DND-41 (cell line): ENCODE measurements at regions not wholly inside any gene's neighbourhood (a gene's known extent, or its start where the extent isn't known, plus 50 kb on each side); places are given as distances from the start of the nearest gene placed in this dataset.
A peak's percentile ranks its signal among the peaks of the same experiment; 100 is the strongest.

Experiments used
- ATAC-seq: fragments of 200-7000 bp; cut with Tn5 transposase; 3 replicates; pipeline ENCODE4 v1.9.1; 2021; ENCODE audit warnings: low read depth; ENCODE audit not compliant: insufficient read depth
- DNase-seq: peaks from one replicate; pipeline ENCODE4 v3.0.0-alpha.2; 2020
- H2AFZ ChIP-seq: 2 replicates; pipeline ENCODE4 v1.6.0; 2012; ENCODE audit warnings: low read depth, low read length
- H3K27ac ChIP-seq: 2 replicates; pipeline ENCODE4 v1.5.1; 2012; ENCODE audit warnings: low read length, inconsistent platforms
- H3K27me3 ChIP-seq: fragments of 200-600 bp; sonication (generic); 2 replicates; pipeline ENCODE4 v1.6.0; 2012; ENCODE audit warnings: low read length, mild to moderate bottlenecking, inconsistent platforms; ENCODE audit not compliant: insufficient read depth, poor library complexity
- H3K36me3 ChIP-seq: 2 replicates; pipeline ENCODE4 v1.5.1; 2012; ENCODE audit warnings: low read length, inconsistent platforms; ENCODE audit not compliant: insufficient read depth
- H3K4me1 ChIP-seq: 2 replicates; pipeline ENCODE4 v1.5.1; 2012; ENCODE audit warnings: mild to moderate bottlenecking, low read length; ENCODE audit not compliant: insufficient read depth
- H3K4me2 ChIP-seq: 2 replicates; pipeline ENCODE4 v1.6.0; 2012; ENCODE audit warnings: mild to moderate bottlenecking, moderate library complexity, low read length, inconsistent platforms; ENCODE audit not compliant: insufficient read depth
- H3K4me3 ChIP-seq, 2 experiments: fragments of 200-600 bp in 1 of 2; shearing (Covaris generic) in 1 of 2; 2 replicates each; pipeline ENCODE4 v1.5.1; 2012 to 2016; ENCODE audit warnings: inconsistent platforms in 2 of 2, low read length in 2 of 2, mild to moderate bottlenecking in 2 of 2, low read depth in 1 of 2, moderate library complexity in 1 of 2
- H3K79me2 ChIP-seq: 2 replicates; pipeline ENCODE4 v1.6.0; 2012; ENCODE audit warnings: low read length, inconsistent platforms; ENCODE audit not compliant: insufficient read depth
- H3K9ac ChIP-seq: 2 replicates; pipeline ENCODE4 v1.6.0; 2012; ENCODE audit warnings: low read depth, mild to moderate bottlenecking, inconsistent platforms, low read length, moderate library complexity
- H3K9me3 ChIP-seq: 2 replicates; pipeline ENCODE4 v1.5.1; 2012; ENCODE audit warnings: low read length, moderate library complexity, mild to moderate bottlenecking, inconsistent platforms; ENCODE audit not compliant: insufficient read depth, severe bottlenecking
- H4K20me1 ChIP-seq: 2 replicates; pipeline ENCODE4 v1.6.0; 2012; ENCODE audit warnings: low read length; ENCODE audit not compliant: insufficient read depth
- EZH2 ChIP-seq: IDR thresholded peaks from 3 replicates; pipeline ENCODE4 v1.6.1; 2012; ENCODE audit warnings: borderline replicate concordance, low read depth, mild to moderate bottlenecking, moderate library complexity, low read length, inconsistent platforms; ENCODE audit not compliant: severe bottlenecking
- TF ChIP-seq, protein P1 (sequence below): IDR thresholded peaks from 2 replicates; pipeline ENCODE4 v1.5.1; 2012; ENCODE audit warnings: borderline replicate concordance, low read length, moderate library complexity, mild to moderate bottlenecking; ENCODE audit not compliant: poor library complexity, severe bottlenecking; ENCODE audit errors: extremely low read depth

DNA sequence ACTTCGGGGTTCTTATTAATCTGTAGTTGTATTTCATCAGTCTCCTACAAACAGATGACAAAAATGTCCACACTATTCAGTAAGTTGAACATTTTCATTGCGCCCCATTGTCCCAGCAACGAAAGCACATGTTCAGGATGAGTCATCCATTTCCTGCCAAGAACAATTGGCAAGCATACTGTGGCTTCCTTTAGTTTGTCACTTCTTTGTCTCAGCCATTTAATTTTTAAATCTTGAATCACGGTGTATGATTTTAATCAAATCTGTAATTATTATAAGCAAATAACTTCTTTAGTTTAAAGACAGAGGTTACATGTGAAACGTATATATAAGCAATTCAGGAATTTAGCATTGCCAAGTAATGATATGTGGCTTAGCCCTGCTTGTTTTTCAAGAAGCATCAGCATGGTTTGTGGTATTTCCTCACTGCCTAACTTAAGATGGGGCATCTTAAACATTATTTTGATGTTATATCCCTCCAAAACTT, 211.3 kb upstream of the KRR1 start:
- no peak overlapping the region for H3K4me3 ChIP-seq
- no peaks in the 10 kb centered on the region for H3K9me3 ChIP-seq
- H3K27me3 ChIP-seq: no peaks in the 10 kb centered on the region
- H3K4me1 ChIP-seq: peaks cover 34% of the 10 kb centered on the region
- DNase-seq (peak; percentile 67), ATAC-seq (peak; percentile 91)
- peak overlapping the region; percentile 12; the same call in 1 of the 2 replicates for H3K4me2 ChIP-seq
- TF ChIP-seq EZH2: no peak
- TF ChIP-seq, protein P1, sequence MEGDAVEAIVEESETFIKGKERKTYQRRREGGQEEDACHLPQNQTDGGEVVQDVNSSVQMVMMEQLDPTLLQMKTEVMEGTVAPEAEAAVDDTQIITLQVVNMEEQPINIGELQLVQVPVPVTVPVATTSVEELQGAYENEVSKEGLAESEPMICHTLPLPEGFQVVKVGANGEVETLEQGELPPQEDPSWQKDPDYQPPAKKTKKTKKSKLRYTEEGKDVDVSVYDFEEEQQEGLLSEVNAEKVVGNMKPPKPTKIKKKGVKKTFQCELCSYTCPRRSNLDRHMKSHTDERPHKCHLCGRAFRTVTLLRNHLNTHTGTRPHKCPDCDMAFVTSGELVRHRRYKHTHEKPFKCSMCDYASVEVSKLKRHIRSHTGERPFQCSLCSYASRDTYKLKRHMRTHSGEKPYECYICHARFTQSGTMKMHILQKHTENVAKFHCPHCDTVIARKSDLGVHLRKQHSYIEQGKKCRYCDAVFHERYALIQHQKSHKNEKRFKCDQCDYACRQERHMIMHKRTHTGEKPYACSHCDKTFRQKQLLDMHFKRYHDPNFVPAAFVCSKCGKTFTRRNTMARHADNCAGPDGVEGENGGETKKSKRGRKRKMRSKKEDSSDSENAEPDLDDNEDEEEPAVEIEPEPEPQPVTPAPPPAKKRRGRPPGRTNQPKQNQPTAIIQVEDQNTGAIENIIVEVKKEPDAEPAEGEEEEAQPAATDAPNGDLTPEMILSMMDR: no peak
- H3K79me2 ChIP-seq: no peaks in the 10 kb centered on the region
- H3K36me3 ChIP-seq: no peaks in the 10 kb centered on the region
- no peak overlapping the region for H3K9ac ChIP-seq
- peak overlapping the region; percentile 81 for H3K27ac ChIP-seq
- peak overlapping the region; percentile 73 for H2AFZ ChIP-seq
- H4K20me1 ChIP-seq: no peaks in the 10 kb centered on the region

DNA sequence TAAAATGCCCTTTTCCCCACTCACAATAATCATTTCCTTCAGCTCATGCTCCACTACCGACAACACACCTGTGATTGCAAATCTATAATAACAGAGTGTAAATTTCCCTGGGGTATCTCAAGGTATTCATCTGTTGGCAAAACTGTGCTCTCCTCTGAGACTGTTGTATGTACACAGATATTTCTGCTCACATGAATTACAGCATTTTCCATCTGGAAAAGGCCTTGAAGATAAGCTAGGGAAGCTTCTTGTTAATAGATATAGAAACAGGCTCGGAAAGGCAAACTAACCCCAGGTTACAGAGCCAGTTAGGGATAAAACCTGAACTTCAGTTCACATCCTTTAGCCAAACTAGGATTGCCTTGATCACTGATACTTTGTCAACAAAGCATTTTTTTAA, 210.4 kb upstream of the KRR1 start:
- Histone ChIP-seq H4K20me1 (no peaks in the 10 kb centered on the region), H3K36me3 (no peaks in the 10 kb centered on the region), H3K4me3 (no peak overlapping the region), H3K9ac (no peak overlapping the region), H3K27me3 (no peaks in the 10 kb centered on the region), H3K4me1 (peaks cover 34% of the 10 kb centered on the region), H3K9me3 (no peaks in the 10 kb centered on the region), H3K4me2 (no peak overlapping the region), H3K79me2 (no peaks in the 10 kb centered on the region), H2AFZ (peak overlapping the region; percentile 73), H3K27ac (peak overlapping the region; percentile 81)
- ATAC-seq (no peak), DNase-seq (no peak)
- no peak for TF ChIP-seq EZH2
- TF ChIP-seq, protein P1: no peak

DNA sequence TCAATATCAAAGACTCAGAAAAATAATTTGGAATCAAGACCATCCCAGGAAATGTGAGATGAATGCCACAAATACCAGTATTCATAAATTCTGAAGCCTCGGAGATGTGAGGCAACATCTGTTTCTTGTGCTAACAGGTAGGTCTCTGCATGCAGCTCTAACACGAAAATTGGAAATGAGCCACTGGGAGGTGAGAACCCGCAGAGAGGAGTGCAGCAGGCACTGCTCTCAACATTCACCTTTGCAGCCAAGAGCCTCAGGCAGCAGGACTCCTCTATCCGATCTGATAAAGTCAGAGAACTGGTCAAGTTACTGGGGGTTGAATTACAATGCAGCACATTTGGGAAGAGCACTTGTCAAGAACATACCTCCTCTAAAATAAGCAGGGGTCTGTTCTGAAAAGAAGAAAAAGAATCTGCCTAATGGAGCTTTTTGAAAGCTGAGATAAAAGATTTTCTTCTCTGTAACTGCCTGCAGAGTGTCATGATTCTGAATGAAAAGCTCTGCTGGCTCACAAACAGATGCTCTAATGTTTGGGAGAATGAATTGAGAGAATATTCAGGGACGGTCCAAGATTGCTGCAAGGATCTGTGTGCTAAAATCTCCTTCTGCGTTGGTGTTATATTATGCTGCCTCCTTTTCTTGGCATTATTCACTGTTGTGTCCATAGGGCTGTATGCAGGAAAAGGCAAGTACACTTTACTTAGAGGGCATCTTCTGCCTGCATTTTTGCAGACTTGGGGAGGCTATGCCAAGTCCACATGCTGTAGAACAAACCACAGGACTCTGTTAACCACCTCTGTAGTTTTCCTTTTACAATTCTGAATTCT, 209.6 kb upstream of the KRR1 start:
- Histone ChIP-seq H3K27ac (peak overlapping the region; percentile 4; the same call in 1 of the 2 replicates), H3K9me3 (no peaks in the 10 kb centered on the region), H3K4me3 (no peak overlapping the region), H3K36me3 (no peaks in the 10 kb centered on the region), H3K27me3 (no peaks in the 10 kb centered on the region), H2AFZ (peak overlapping the region; percentile 73; the same call in 1 of the 2 replicates), H3K79me2 (no peaks in the 10 kb centered on the region), H4K20me1 (no peaks in the 10 kb centered on the region), H3K4me1 (peaks cover 34% of the 10 kb centered on the region), H3K4me2 (no peak overlapping the region), H3K9ac (no peak overlapping the region)
- DNase-seq (no peak), ATAC-seq (peak; percentile 23; the same call in 2 of the 3 replicates)
- TF ChIP-seq, protein P1: no peak
- no peak for TF ChIP-seq EZH2
